Fibroblast of pulmonary artery (primary cell): ENCODE measurements at regions not wholly inside any gene's neighbourhood (a gene's known extent, or its start where the extent isn't known, plus 50 kb on each side); places are given as distances from the start of the nearest gene placed in this dataset.

ENCODE experiments used
- DNase-seq: peaks from one replicate; pipeline ENCODE4 v3.0.0-alpha.2; 2010; ENCODE audit warnings: low read depth
- H3K4me3 ChIP-seq: replicated peaks from 2 replicates; pipeline ENCODE4 v1.5.1; 2011; ENCODE audit warnings: low read depth, mild to moderate bottlenecking, control low read depth, low read length, moderate library complexity
- TF ChIP-seq, protein P1 (sequence below): IDR thresholded peaks from 2 replicates; pipeline ENCODE4 v1.5.1; 2011; ENCODE audit warnings: mild to moderate bottlenecking, control low read depth, low read length, inconsistent platforms; ENCODE audit errors: missing control alignments

DNA sequence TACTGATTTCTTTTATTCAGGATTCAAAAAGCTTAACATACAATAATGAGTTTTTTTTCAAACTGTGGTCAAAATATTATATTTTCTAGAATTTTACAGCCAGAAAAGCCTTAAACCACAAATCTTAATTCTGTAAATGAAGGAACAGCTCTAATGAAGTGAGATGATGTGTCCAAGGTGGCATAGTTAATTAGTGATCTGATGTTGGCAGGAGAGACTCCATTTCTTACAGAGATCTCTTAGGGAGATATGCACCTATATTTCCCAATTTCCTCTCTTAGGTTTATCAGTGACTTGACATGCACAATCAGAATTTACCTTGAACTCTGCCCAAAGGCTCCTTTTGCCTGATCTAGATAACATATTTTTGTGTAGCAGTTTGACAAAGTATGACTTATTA is 211.1 kb upstream of the ZNF804B start:
- no peak for DNase-seq
- TF ChIP-seq, protein P1, sequence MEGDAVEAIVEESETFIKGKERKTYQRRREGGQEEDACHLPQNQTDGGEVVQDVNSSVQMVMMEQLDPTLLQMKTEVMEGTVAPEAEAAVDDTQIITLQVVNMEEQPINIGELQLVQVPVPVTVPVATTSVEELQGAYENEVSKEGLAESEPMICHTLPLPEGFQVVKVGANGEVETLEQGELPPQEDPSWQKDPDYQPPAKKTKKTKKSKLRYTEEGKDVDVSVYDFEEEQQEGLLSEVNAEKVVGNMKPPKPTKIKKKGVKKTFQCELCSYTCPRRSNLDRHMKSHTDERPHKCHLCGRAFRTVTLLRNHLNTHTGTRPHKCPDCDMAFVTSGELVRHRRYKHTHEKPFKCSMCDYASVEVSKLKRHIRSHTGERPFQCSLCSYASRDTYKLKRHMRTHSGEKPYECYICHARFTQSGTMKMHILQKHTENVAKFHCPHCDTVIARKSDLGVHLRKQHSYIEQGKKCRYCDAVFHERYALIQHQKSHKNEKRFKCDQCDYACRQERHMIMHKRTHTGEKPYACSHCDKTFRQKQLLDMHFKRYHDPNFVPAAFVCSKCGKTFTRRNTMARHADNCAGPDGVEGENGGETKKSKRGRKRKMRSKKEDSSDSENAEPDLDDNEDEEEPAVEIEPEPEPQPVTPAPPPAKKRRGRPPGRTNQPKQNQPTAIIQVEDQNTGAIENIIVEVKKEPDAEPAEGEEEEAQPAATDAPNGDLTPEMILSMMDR, result no peak
- H3K4me3 ChIP-seq, result no peak overlapping the region

DNA sequence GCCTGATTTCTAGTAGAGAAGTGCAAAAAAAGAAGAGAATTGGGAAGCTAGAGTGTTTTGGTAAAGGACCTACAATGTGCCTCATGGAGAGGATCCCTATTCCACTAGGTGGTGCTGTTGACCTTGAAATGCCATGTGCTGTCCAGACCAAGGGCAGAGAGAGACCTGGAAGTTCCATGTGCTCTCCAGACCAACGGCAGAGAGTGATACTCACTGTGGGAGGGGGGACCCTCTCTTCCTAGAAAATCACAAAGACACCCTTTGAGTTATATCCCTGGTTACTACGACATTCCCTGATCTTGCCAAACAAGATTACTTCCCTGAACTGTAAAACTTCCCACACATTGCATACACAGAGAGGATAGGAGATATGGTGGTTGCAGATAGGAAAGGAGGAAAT is 212.7 kb upstream of the ZNF804B start:
- DNase-seq, result peak; percentile 33
- TF ChIP-seq, protein P1, result peak; percentile 40
- H3K4me3 ChIP-seq, result no peak overlapping the region

DNA sequence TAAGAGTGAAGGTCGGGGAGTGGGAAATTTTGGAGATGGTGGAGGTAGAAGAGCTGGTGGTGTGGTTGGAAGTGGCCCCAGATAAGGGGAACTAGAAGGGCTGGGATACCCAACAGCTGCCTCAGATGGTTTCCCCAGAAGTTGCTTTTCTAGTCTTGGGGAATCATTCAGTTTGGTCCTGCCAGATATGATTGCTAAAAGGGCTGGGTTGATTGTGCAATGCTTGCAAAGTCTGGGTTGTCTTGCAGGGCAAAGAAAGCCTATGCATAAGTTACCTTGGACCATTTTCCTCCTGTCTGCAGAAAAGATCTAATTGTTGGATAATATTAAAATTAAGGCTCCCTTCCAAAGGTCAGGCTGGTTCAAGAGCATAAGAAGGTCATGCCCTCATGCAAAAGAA is 213.8 kb upstream of the ZNF804B start:
- TF ChIP-seq, protein P1, result no peak
- DNase-seq, result no peak
- no peak overlapping the region for H3K4me3 ChIP-seq

DNA sequence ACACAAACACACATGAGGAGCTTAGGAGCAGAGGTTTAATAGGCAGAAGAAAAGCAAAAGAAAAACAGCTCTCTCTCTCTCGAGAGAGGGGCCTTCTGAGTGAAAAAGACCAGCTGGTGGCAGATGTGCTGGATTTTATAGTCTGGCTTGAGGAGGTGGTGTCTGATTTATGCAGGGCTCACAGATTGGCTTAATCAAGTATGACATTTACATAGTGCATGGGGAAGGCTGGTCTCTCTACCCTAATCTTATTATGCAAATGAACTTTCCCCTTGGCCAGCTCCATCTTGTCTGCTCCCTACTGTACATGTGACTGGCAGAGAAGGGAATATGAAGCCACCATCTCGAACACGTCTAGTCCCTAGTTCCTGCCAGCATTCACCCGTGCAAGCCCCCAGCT is 219.5 kb upstream of the ZNF804B start:
- H3K4me3 ChIP-seq, result no peak overlapping the region
- TF ChIP-seq, protein P1, result no peak
- no peak for DNase-seq

DNA sequence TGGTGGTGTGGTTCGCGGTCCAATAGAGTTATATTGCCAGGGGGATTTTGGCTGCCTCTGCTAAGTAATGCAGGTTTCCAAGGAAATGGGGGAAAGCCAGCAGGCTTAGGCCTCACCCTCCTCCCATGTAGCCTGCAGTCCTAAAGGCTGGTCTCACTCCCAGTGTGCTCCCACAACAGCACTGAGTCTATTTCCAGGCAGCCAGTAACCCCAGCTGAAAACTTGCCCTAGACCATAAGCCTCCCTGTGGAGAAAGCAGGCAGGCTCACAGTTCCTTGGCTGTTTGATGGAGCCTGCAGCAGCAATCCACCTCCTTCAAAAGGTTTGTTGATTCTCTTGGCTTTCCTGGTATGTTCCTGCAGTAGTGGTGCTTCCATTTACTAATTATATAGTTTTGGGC is 220.0 kb upstream of the ZNF804B start:
- no peak overlapping the region for H3K4me3 ChIP-seq
- DNase-seq, result no peak
- TF ChIP-seq, protein P1, result no peak

DNA sequence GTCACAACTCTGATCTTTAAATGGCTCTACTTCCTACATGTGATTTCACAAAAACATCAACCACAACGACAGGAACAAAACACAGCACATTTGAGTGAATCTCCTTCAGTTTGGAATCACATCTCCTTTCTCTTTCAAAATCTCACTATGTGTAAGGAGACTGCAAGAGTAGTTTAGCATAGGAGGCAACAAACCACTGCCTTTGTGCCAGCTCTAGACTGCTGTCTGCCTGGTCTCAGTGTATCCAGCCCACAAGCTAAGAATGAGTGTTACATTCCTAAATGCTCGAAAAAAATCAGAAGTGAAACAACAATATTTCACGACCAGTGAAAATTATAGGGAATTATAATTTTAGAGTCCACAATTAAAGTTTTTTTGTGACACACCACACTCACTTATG is 217.0 kb upstream of the STEAP4 start:
- no peak for DNase-seq

DNA sequence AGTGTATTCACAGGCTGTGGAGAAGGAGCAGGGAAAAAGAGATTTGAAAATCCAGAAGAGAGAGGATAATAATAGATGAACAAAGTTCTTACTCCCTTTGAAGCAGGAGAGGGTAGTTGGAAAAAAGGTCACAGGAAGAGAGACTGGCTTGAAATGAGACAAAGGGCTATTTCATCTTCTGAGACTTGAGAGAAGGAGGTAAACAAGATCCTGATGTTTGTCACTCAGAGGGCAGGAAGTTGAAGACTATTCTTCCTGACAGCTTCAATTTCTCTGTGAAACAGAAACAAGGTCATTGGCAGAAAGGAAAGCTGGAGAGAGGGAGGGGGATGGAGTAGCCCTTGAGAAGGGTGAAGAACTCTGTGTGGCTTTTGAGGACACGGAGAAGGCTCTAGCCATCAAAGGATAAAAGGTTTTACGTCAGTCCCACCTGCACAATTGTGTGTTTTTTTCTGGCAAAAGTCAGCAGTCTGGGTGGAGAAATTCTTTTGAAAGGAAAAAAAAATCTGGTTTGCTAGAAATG is 216.1 kb upstream of the STEAP4 start:
- DNase-seq, result no peak
- H3K4me3 ChIP-seq, result no peak overlapping the region
- TF ChIP-seq, protein P1, result no peak

More for the DNA sequence above, 217.0 kb upstream of the STEAP4 start:
- H3K4me3 ChIP-seq, result no peak overlapping the region
- TF ChIP-seq, protein P1, result no peak
